MM.1S (cell line): ENCODE measurements at regions not wholly inside any gene's neighbourhood (a gene's known extent, or its start where the extent isn't known, plus 50 kb on each side); places are given as distances from the start of the nearest gene placed in this dataset.
A peak's percentile ranks its signal among the peaks of the same experiment; 100 is the strongest.
"Not testable (repeated sequence)": the region's sequence is repeated elsewhere in the genome, so short reads cannot be mapped to it uniquely, and the experiment has no call there.

Experiments used
- DNase-seq: peaks from one replicate; pipeline ENCODE4 v3.0.0-alpha.2; 2015
- H2AFZ ChIP-seq: fragments of 300-600 bp; sonication (generic); 2 replicates; pipeline ENCODE4 v1.6.0; 2016; ENCODE audit warnings: antibody characterized with exemption, low read length
- H3F3A ChIP-seq: fragments of 300-600 bp; sonication (generic); 2 replicates; pipeline ENCODE4 v1.6.1; 2016; ENCODE audit warnings: mild to moderate bottlenecking, antibody characterized with exemption, low read length, moderate library complexity, mixed read lengths; ENCODE audit not compliant: insufficient read depth
- H3K27ac ChIP-seq: fragments of 300-600 bp; sonication (generic); 2 replicates; pipeline ENCODE4 v1.5.1; 2016; ENCODE audit warnings: mild to moderate bottlenecking, low read length
- H3K27me3 ChIP-seq: fragments of 300-600 bp; sonication (generic); replicated peaks from 2 replicates; pipeline ENCODE4 v1.6.0; 2016; ENCODE audit warnings: low read length; ENCODE audit not compliant: insufficient read depth
- H3K36me3 ChIP-seq: fragments of 300-600 bp; sonication (generic); replicated peaks from 2 replicates; pipeline ENCODE4 v1.6.1; 2016; ENCODE audit warnings: mild to moderate bottlenecking, low read length, mixed read lengths; ENCODE audit not compliant: insufficient read depth
- H3K4me1 ChIP-seq: fragments of 300-600 bp; sonication (generic); 2 replicates; pipeline ENCODE4 v1.6.1; 2016; ENCODE audit warnings: low read length, mixed read lengths
- H3K4me2 ChIP-seq: fragments of 300-600 bp; sonication (generic); 2 replicates; pipeline ENCODE4 v1.6.0; 2016; ENCODE audit warnings: low read depth, low read length
- H3K4me3 ChIP-seq: fragments of 300-600 bp; sonication (generic); 2 replicates; pipeline ENCODE4 v1.5.1; 2016; ENCODE audit warnings: low read length, mixed read lengths
- H3K79me2 ChIP-seq: fragments of 300-600 bp; sonication (generic); 2 replicates; pipeline ENCODE4 v1.6.1; 2016; ENCODE audit warnings: mixed run types, low read length, mixed read lengths
- H3K9ac ChIP-seq: fragments of 300-600 bp; sonication (generic); 2 replicates; pipeline ENCODE4 v1.6.1; 2016; ENCODE audit warnings: low read length, mixed read lengths
- H3K9me2 ChIP-seq: fragments of 300-600 bp; sonication (generic); replicated peaks from 2 replicates; pipeline ENCODE4 v1.6.1; 2016; ENCODE audit warnings: mild to moderate bottlenecking, low read length, mixed read lengths; ENCODE audit not compliant: insufficient read depth
- H3K9me3 ChIP-seq: fragments of 300-600 bp; sonication (generic); replicated peaks from 2 replicates; pipeline ENCODE4 v1.6.1; 2016; ENCODE audit warnings: mild to moderate bottlenecking, low read length, mixed read lengths; ENCODE audit not compliant: insufficient read depth
- H4K20me1 ChIP-seq: fragments of 300-600 bp; sonication (generic); 2 replicates; pipeline ENCODE4 v1.6.1; 2016; ENCODE audit warnings: mild to moderate bottlenecking, low read length, moderate library complexity, mixed read lengths; ENCODE audit not compliant: insufficient read depth
- EZH2 ChIP-seq: fragments of 300-600 bp; sonication (generic); optimal IDR thresholded peaks from 2 replicates; pipeline ENCODE3; 2017; ENCODE audit warnings: low read depth, mild to moderate bottlenecking, antibody characterized with exemption, low read length, mixed read lengths
- EZH2phosphoT487 ChIP-seq: fragments of 300-600 bp; sonication (generic); IDR thresholded peaks from 2 replicates; pipeline ENCODE4 v1.6.1; 2018; ENCODE audit warnings: antibody characterized with exemption, low read length
- TF ChIP-seq, protein P1 (sequence below): fragments of 300-600 bp; sonication (generic); IDR thresholded peaks from 2 replicates; pipeline ENCODE4 v1.5.1; 2016; ENCODE audit warnings: antibody characterized with exemption, low read length, mixed read lengths

DNA sequence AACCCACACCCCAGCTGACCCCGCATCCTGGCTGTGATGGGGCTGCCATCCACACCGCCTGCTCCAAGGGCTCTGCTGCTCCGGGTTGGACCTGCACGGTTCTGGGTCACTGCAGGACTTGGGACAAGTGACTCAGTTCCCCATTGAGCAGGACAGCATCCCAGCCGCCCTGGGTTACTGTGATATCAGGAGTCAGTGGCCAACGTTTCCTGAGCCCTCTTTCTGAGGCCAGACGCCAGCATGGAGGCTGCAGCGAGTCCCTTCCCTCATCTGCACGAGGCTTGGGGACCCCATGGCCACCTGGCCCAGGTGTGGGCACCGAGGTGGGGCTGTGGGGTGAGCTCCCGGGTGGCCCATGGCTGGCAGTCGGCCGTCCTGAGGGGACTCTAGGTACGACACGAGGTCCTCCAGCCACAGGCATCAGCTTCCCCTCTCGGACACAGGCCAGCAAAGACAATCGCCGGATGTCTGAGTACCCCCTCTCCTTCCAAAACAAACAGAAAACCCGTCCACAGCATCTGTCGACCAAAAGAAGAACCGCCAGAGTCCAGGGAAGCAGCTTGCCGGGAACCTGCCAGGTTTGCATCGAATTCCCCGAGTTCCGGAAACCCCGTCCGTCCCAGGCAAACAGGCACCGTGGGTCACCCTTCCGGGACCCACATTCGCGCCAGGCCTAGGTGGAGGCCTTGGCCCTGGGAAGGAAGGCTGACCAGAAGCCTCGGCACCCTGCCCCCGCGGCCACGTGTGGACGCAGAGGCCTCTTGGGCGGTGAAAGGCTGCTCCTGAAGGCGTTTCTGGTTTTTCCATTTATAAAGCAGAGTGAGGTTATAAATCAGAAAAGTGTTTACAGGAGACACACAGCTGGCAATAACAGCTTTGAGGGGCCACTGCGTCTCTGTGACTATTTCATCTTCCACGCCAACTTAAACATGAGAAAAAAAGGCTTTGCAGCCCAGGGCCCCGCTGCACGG is 136.0 kb downstream of the FAM53A start:
- H4K20me1 ChIP-seq = no peaks in the 10 kb centered on the region
- H3K4me2 ChIP-seq = peak overlapping the region; percentile 39; the same call in 1 of the 2 replicates
- no peak for DNase-seq
- no peak overlapping the region for H3K9ac ChIP-seq
- no peaks in the 10 kb centered on the region for H3K79me2 ChIP-seq
- H3K9me2 ChIP-seq = no peaks in the 10 kb centered on the region
- no peaks in the 10 kb centered on the region for H3K9me3 ChIP-seq
- H3K4me3 ChIP-seq = peak overlapping the region; percentile 37
- no peaks in the 10 kb centered on the region for H3K4me1 ChIP-seq
- H3K27ac ChIP-seq = no peak overlapping the region
- H2AFZ ChIP-seq = no peak overlapping the region
- H3F3A ChIP-seq = no peaks in the 10 kb centered on the region
- H3K36me3 ChIP-seq = no peaks in the 10 kb centered on the region
- peaks cover 25% of the 10 kb centered on the region for H3K27me3 ChIP-seq
- TF ChIP-seq EZH2 (no peak), EZH2phosphoT487 (no peak)
- TF ChIP-seq, protein P1, sequence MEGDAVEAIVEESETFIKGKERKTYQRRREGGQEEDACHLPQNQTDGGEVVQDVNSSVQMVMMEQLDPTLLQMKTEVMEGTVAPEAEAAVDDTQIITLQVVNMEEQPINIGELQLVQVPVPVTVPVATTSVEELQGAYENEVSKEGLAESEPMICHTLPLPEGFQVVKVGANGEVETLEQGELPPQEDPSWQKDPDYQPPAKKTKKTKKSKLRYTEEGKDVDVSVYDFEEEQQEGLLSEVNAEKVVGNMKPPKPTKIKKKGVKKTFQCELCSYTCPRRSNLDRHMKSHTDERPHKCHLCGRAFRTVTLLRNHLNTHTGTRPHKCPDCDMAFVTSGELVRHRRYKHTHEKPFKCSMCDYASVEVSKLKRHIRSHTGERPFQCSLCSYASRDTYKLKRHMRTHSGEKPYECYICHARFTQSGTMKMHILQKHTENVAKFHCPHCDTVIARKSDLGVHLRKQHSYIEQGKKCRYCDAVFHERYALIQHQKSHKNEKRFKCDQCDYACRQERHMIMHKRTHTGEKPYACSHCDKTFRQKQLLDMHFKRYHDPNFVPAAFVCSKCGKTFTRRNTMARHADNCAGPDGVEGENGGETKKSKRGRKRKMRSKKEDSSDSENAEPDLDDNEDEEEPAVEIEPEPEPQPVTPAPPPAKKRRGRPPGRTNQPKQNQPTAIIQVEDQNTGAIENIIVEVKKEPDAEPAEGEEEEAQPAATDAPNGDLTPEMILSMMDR = no peak

DNA sequence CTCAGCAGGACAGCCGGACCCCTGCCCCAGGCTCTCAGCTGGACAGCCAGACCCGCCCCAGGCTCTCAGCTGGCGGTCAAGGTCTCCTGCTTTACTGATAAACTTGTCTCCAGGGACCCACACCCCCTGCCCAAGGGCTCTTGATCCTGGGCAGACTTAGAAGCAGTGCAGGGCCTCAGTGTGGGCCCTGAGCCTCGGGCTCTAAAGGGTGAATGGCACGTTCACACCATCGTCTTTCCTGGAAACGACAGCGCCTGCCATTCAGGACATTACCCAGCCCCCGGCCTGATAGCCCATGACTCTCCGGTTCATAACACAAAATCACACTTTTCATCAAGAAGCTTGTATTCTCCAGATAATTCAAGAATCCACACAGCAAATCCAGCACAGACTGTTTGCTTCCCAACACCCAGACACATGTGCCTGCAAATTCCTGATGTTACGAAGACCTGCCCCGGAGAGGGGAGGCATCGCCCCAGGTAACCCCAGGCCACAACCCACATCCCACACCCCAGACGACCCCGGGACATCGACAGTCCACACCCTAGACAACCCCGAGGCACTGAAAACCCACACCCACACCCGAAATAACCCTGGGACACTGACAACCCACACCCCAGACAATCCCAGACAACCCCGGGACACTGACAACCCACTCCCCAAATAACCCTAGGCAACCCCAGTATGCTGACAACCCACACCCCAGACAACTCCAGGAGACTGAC is 136.8 kb downstream of the FAM53A start:
- H2AFZ ChIP-seq = no peak overlapping the region
- no peak overlapping the region for H3K9ac ChIP-seq

DNA sequence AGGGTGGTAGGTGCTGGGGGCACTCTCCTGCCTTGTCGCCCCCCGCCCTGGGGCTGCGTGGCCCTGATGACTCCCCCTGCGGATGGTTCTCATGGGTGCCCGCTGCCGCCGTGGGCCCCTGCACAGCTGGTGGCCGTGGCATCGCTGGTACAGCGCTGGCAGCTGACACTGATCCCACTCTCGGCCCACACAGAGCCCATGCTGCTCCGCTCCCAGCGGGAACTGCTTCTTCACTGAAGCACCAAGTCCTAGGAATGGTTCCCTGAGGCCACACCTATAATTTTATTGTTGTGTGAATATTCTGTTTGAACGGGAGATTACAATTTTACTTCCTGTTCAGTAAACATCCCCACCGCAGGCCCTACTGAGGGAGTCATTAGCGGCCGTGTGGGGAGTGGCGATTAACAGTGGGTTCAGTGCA is 138.6 kb upstream of the NKX1-1 start:
- Histone ChIP-seq H3K79me2 (no peaks in the 10 kb centered on the region), H3K27ac (no peak overlapping the region), H4K20me1 (no peaks in the 10 kb centered on the region), H3K27me3 (peaks cover 42% of the 10 kb centered on the region), H3K9me3 (no peaks in the 10 kb centered on the region), H3K4me2 (no peak overlapping the region), H3F3A (no peaks in the 10 kb centered on the region), H3K4me3 (no peak overlapping the region), H3K9ac (no peak overlapping the region), H3K4me1 (no peaks in the 10 kb centered on the region), H3K36me3 (no peaks in the 10 kb centered on the region), H2AFZ (no peak overlapping the region), H3K9me2 (no peaks in the 10 kb centered on the region)
- TF ChIP-seq EZH2phosphoT487 = no peak
- TF ChIP-seq, protein P1 = no peak
- no peak for TF ChIP-seq EZH2
- no peak for DNase-seq

More for the DNA sequence above, 136.8 kb downstream of the FAM53A start:
- Histone ChIP-seq H3K36me3 (no peaks in the 10 kb centered on the region), H4K20me1 (no peaks in the 10 kb centered on the region), H3K79me2 (no peaks in the 10 kb centered on the region), H3K9me3 (no peaks in the 10 kb centered on the region), H3F3A (no peaks in the 10 kb centered on the region), H3K9me2 (no peaks in the 10 kb centered on the region), H3K4me1 (no peaks in the 10 kb centered on the region), H3K27ac (no peak overlapping the region), H3K4me3 (no peak overlapping the region), H3K4me2 (no peak overlapping the region), H3K27me3 (peaks cover 25% of the 10 kb centered on the region)
- no peak for DNase-seq
- TF ChIP-seq EZH2 = no peak
- no peak for TF ChIP-seq EZH2phosphoT487
- TF ChIP-seq, protein P1 = no peak

DNA sequence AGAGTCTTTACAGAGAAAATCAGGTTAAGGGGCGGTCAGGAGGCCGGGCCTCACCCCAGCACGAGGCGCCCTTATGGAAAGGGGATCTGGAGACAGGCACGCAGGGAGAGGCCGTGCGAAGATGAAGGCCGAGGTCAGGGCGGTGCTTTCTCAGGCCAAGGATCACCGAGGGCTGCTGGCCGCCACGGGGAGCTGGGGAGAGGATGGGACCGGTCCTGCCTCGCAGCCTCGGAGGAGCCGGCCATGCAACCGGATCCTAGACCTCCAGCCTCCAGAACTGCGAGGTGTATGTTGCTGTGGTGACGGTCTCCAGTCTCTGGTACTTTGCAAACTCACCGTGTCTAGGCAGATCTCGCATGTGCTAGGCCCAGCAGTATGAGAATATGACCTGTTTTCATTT is 138.2 kb upstream of the NKX1-1 start:
- H3K9me2 ChIP-seq, H3K4me1 ChIP-seq, H3K4me2 ChIP-seq, H2AFZ ChIP-seq, H4K20me1 ChIP-seq, H3K9me3 ChIP-seq, H3K79me2 ChIP-seq, DNase-seq, H3K36me3 ChIP-seq, H3K27ac ChIP-seq, H3F3A ChIP-seq, H3K4me3 ChIP-seq, H3K9ac ChIP-seq: not testable (repeated sequence)
- peaks cover 42% of the 10 kb centered on the region for H3K27me3 ChIP-seq
